HG03439 (cell line): ENCODE measurements at regions not wholly inside any gene's neighbourhood (a gene's known extent, or its start where the extent isn't known, plus 50 kb on each side); places are given as distances from the start of the nearest gene placed in this dataset.

Experiments
- ATAC-seq: cut with Tn5 transposase; IDR thresholded peaks from one replicate; pipeline ENCODE4 v1.9.1; 2021; ENCODE audit warnings: mild to moderate bottlenecking, moderate library complexity; ENCODE audit not compliant: unreplicated experiment

- no peak for ATAC-seq
These were observed 1223.3 kb downstream of the MAT2B start for GRCh38 chr5:164728733-164729132.

GRCh38 chr5:164735334-164735733 lies 1229.9 kb downstream of the MAT2B start:
- no peak for ATAC-seq

GRCh38 chr5:164741376-164741775 lies 1236.0 kb downstream of the MAT2B start:
- no peak for ATAC-seq

- ATAC-seq = peak; percentile 93
These were observed 1236.6 kb downstream of the MAT2B start for GRCh38 chr5:164742025-164742424.

- no peak for ATAC-seq
These were observed 1241.3 kb downstream of the MAT2B start for GRCh38 chr5:164746723-164747122.

GRCh38 chr5:164747371-164747770 lies 1242.0 kb downstream of the MAT2B start:
- no peak for ATAC-seq

- ATAC-seq = peak; percentile 73
These were observed 1243.4 kb downstream of the MAT2B start for GRCh38 chr5:164748861-164749260.

- no peak for ATAC-seq
These were observed 1248.0 kb downstream of the MAT2B start for GRCh38 chr5:164753434-164753833.

GRCh38 chr5:164763206-164763605 lies 1257.8 kb downstream of the MAT2B start:
- ATAC-seq = no peak

- ATAC-seq = no peak
These were observed 1266.7 kb downstream of the MAT2B start for GRCh38 chr5:164772122-164772521.

- ATAC-seq = no peak
These were observed 1278.8 kb downstream of the MAT2B start for GRCh38 chr5:164784230-164784629.

GRCh38 chr5:164798110-164798509 lies 1292.7 kb downstream of the MAT2B start:
- no peak for ATAC-seq

- ATAC-seq = no peak
These were observed 1294.0 kb downstream of the MAT2B start for GRCh38 chr5:164799391-164799790.

- ATAC-seq = no peak
These were observed 1296.5 kb downstream of the MAT2B start for GRCh38 chr5:164801910-164802309.

- peak; percentile 94 for ATAC-seq
These were observed 1304.4 kb downstream of the MAT2B start for GRCh38 chr5:164809821-164810220.

- ATAC-seq = no peak
These were observed 1313.0 kb downstream of the MAT2B start for GRCh38 chr5:164818445-164818844.

- no peak for ATAC-seq
These were observed 1319.3 kb downstream of the MAT2B start for GRCh38 chr5:164824671-164825070.

GRCh38 chr5:164832516-164832915 lies 1327.1 kb downstream of the MAT2B start:
- no peak for ATAC-seq

- ATAC-seq = no peak
These were observed 1338.9 kb downstream of the MAT2B start for GRCh38 chr5:164844348-164844747.

GRCh38 chr5:164860896-164861295 lies 1355.5 kb downstream of the MAT2B start:
- no peak for ATAC-seq

- ATAC-seq = no peak
These were observed 1356.2 kb downstream of the MAT2B start for GRCh38 chr5:164861610-164862009.

- ATAC-seq = peak; percentile 58
These were observed 1363.3 kb downstream of the MAT2B start for GRCh38 chr5:164868761-164869160.

- ATAC-seq = peak; percentile 39
These were observed 1363.9 kb downstream of the MAT2B start for GRCh38 chr5:164869325-164869724.

- no peak for ATAC-seq
These were observed 1371.4 kb downstream of the MAT2B start for GRCh38 chr5:164876793-164877192.
